ENCODE measurements at regions not wholly inside any gene's neighbourhood (a gene's known extent, or its start where the extent isn't known, plus 50 kb on each side); places are given as distances from the start of the nearest gene placed in this dataset.

- no peak for DNase-seq
- H3K4me1 ChIP-seq: no peaks in the 10 kb centered on the region
- no peaks in the 10 kb centered on the region for H3K36me3 ChIP-seq
- H3K4me3 ChIP-seq (replicated peaks in 1 of 3): no peak overlapping the region
- no peak overlapping the region for H3K27ac ChIP-seq
- WGBS, 2 donors: 87% methylated on average over 3 of the region's 3 CpGs
- no peaks in the 10 kb centered on the region for H3K9me3 ChIP-seq
- TF ChIP-seq CTCF (IDR thresholded peaks at IDR 0.05) (no peak), POLR2A (IDR thresholded peaks at IDR 0.05) (no peak)
- intact Hi-C loops (cut with DNase I): no loop called here
- no peaks in the 10 kb centered on the region for H3K27me3 ChIP-seq
Observed at GRCh38 chr10:86601956-86602602, 52.3 kb upstream of the OPN4 start.

- no peaks in the 10 kb centered on the region for H3K36me3 ChIP-seq
- intact Hi-C loops (cut with DNase I): no loop called here
- no peak overlapping the region for H3K4me3 ChIP-seq (replicated peaks in 1 of 3)
- H3K4me1 ChIP-seq: no peaks in the 10 kb centered on the region
- H3K27ac ChIP-seq: no peak overlapping the region
- no peaks in the 10 kb centered on the region for H3K9me3 ChIP-seq
- TF ChIP-seq POLR2A (IDR thresholded peaks at IDR 0.05) (no peak), CTCF (IDR thresholded peaks at IDR 0.05) (no peak)
- DNase-seq: no peak
- no peaks in the 10 kb centered on the region for H3K27me3 ChIP-seq
- 93 to 96% methylated on average over 4 of the region's 4 CpGs for WGBS, 2 donors
Observed at GRCh38 chr10:86603256-86603655, 51.1 kb upstream of the OPN4 start.
